ENCODE measurements at regions not wholly inside any gene's neighbourhood (a gene's known extent, or its start where the extent isn't known, plus 50 kb on each side); places are given as distances from the start of the nearest gene placed in this dataset.

- Histone ChIP-seq H3K4me3 (ENCODE audit: low read depth, low read length) (no peak overlapping the region), H3K27me3 (ENCODE audit: insufficient read depth, low read depth, severe bottlenecking) (peaks cover 30% of the 10 kb centered on the region), H3K9me3 (ENCODE audit: severe bottlenecking) (peaks cover 5% of the 10 kb centered on the region), H3K36me3 (no peaks in the 10 kb centered on the region), H3K27ac (no peak overlapping the region)
- DNase-seq: no peak
- TF ChIP-seq CTCF (IDR thresholded peaks at IDR 0.05; ENCODE audit: low read depth, low read length): no peak
These were observed 1826.6 kb upstream of the AGA start for GRCh38 chr4:179268791-179269190.

GRCh38 chr4:179272282-179272681, 1830.0 kb upstream of the AGA start:
- peaks cover 59% of the 10 kb centered on the region for H3K27me3 ChIP-seq (ENCODE audit: insufficient read depth, low read depth, severe bottlenecking)
- no peak for TF ChIP-seq CTCF (IDR thresholded peaks at IDR 0.05; ENCODE audit: low read depth, low read length)
- H3K9me3 ChIP-seq (ENCODE audit: severe bottlenecking): no peaks in the 10 kb centered on the region
- no peak overlapping the region for H3K27ac ChIP-seq
- DNase-seq: no peak
- H3K36me3 ChIP-seq: no peaks in the 10 kb centered on the region
- no peak overlapping the region for H3K4me3 ChIP-seq (ENCODE audit: low read depth, low read length)

GRCh38 chr4:179278647-179279046, 1836.4 kb upstream of the AGA start:
- no peak for TF ChIP-seq CTCF (IDR thresholded peaks at IDR 0.05; ENCODE audit: low read depth, low read length)

GRCh38 chr4:179285696-179286095, 1843.5 kb upstream of the AGA start:
- Histone ChIP-seq H3K36me3 (no peaks in the 10 kb centered on the region), H3K27ac (no peak overlapping the region), H3K9me3 (ENCODE audit: severe bottlenecking) (no peaks in the 10 kb centered on the region), H3K4me3 (ENCODE audit: low read depth, low read length) (no peak overlapping the region), H3K27me3 (ENCODE audit: insufficient read depth, low read depth, severe bottlenecking) (peaks cover 58% of the 10 kb centered on the region)
- no peak for TF ChIP-seq CTCF (IDR thresholded peaks at IDR 0.05; ENCODE audit: low read depth, low read length)
- no peak for DNase-seq

More at GRCh38 chr4:179278647-179279046, 1836.4 kb upstream of the AGA start:
- Histone ChIP-seq H3K9me3 (ENCODE audit: severe bottlenecking) (no peaks in the 10 kb centered on the region), H3K27me3 (ENCODE audit: insufficient read depth, low read depth, severe bottlenecking) (peaks cover 59% of the 10 kb centered on the region), H3K27ac (no peak overlapping the region), H3K4me3 (ENCODE audit: low read depth, low read length) (no peak overlapping the region), H3K36me3 (no peaks in the 10 kb centered on the region)
- DNase-seq: no peak

GRCh38 chr4:179291657-179292056, 1849.4 kb upstream of the AGA start:
- no peak overlapping the region for H3K4me3 ChIP-seq (ENCODE audit: low read depth, low read length)
- peaks cover 48% of the 10 kb centered on the region for H3K27me3 ChIP-seq (ENCODE audit: insufficient read depth, low read depth, severe bottlenecking)
- DNase-seq: no peak
- no peaks in the 10 kb centered on the region for H3K9me3 ChIP-seq (ENCODE audit: severe bottlenecking)
- H3K27ac ChIP-seq: no peak overlapping the region
- no peaks in the 10 kb centered on the region for H3K36me3 ChIP-seq
- no peak for TF ChIP-seq CTCF (IDR thresholded peaks at IDR 0.05; ENCODE audit: low read depth, low read length)

GRCh38 chr4:179292468-179292867, 1850.2 kb upstream of the AGA start:
- no peaks in the 10 kb centered on the region for H3K36me3 ChIP-seq

More at GRCh38 chr4:179292468-179292867, 1850.2 kb upstream of the AGA start:
- Histone ChIP-seq H3K9me3 (ENCODE audit: severe bottlenecking) (no peaks in the 10 kb centered on the region), H3K4me3 (ENCODE audit: low read depth, low read length) (no peak overlapping the region), H3K27me3 (ENCODE audit: insufficient read depth, low read depth, severe bottlenecking) (peaks cover 42% of the 10 kb centered on the region), H3K27ac (no peak overlapping the region)
- DNase-seq: no peak
- no peak for TF ChIP-seq CTCF (IDR thresholded peaks at IDR 0.05; ENCODE audit: low read depth, low read length)
